ENCODE measurements at regions not wholly inside any gene's neighbourhood (a gene's known extent, or its start where the extent isn't known, plus 50 kb on each side); places are given as distances from the start of the nearest gene placed in this dataset.

DNA sequence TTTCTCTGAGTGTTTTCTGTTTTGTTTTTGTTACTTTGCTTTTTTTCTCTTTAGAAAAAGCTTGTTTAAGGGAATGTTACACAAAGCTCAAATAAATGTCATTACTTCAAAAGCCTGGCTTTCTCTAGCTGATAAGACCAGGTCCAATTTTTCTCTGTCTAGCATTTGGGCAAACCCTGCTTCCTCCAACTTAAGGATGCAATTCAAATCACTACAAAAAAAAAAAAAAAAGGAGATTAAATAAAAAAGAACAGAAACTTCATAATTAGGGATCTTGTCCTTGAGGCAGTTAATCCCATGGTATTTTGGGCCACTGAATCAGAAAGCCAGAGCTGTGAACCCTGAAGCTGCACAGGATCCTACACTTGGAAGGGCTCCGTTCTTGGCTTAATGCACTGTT lies 480.8 kb upstream of the KIRREL3 start:
- H3K36me3 ChIP-seq: no peaks in the 10 kb centered on the region
- no peak overlapping the region for H3K27ac ChIP-seq
- no peak for FAIRE-seq
- no peaks in the 10 kb centered on the region for H3K4me1 ChIP-seq
- no peaks in the 10 kb centered on the region for H3K27me3 ChIP-seq
- intact Hi-C loops (cut with DNase I): no loop called here
- no peak for ATAC-seq
- WGBS, 2 donors: 85 to 88% methylated on average over 1 of the region's 1 CpG
- no peaks in the 10 kb centered on the region for H3K9me3 ChIP-seq
- no peak for DNase-seq
- no peak overlapping the region for H3K4me3 ChIP-seq
- TF ChIP-seq, protein P1, sequence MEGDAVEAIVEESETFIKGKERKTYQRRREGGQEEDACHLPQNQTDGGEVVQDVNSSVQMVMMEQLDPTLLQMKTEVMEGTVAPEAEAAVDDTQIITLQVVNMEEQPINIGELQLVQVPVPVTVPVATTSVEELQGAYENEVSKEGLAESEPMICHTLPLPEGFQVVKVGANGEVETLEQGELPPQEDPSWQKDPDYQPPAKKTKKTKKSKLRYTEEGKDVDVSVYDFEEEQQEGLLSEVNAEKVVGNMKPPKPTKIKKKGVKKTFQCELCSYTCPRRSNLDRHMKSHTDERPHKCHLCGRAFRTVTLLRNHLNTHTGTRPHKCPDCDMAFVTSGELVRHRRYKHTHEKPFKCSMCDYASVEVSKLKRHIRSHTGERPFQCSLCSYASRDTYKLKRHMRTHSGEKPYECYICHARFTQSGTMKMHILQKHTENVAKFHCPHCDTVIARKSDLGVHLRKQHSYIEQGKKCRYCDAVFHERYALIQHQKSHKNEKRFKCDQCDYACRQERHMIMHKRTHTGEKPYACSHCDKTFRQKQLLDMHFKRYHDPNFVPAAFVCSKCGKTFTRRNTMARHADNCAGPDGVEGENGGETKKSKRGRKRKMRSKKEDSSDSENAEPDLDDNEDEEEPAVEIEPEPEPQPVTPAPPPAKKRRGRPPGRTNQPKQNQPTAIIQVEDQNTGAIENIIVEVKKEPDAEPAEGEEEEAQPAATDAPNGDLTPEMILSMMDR (IDR thresholded peaks at IDR 0.05): no peak

DNA sequence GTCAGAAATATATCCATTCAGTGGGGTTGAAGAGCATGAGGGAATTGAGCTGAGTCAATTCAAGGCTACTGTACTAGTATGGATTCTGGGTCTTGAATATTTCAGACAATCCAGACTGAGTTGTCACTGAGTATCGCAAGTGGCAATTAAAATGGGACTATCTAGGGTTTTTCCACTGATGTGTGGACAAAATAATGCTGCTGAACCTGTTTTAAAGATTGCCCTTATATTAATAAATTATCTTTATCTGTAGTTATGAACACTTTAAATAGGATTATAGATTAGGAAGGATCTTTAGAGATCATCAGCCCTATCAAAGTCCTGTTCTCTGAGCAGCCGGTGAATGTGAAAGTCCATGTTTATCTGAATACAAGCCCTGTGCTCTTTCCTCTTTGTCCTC lies 478.3 kb upstream of the KIRREL3 start:
- DNase-seq (no peak), FAIRE-seq (no peak), ATAC-seq (no peak)
- H3K36me3 ChIP-seq: no peaks in the 10 kb centered on the region
- no peaks in the 10 kb centered on the region for H3K27me3 ChIP-seq
- H3K4me1 ChIP-seq: no peaks in the 10 kb centered on the region
- H3K27ac ChIP-seq: no peak overlapping the region
- 87 to 95% methylated on average over 2 of the region's 2 CpGs for WGBS, 2 donors
- intact Hi-C loops (cut with DNase I): no loop called here
- H3K9me3 ChIP-seq: no peaks in the 10 kb centered on the region
- TF ChIP-seq, protein P1 (IDR thresholded peaks at IDR 0.05): no peak
- H3K4me3 ChIP-seq: no peak overlapping the region

DNA sequence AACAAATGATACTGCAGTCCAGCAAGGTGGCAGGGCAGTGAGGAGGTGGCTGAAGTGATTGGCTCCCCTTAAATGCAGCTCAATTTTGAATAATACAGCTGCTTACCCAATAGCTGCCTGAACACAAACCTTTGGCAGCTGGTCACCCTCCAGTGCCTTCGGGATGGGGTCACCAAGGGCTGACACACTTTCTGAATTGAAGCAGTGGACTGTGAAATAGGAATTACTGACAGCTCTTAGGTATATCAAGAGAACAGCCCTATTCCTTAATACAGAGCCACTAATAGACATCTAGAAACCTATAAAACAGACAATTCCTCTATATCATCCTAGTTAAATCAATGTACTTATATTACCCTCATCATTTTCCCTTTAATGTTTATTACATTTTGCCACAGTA lies 474.2 kb upstream of the KIRREL3 start:
- Histone ChIP-seq H3K27me3 (no peaks in the 10 kb centered on the region), H3K4me3 (no peak overlapping the region), H3K27ac (no peak overlapping the region), H3K36me3 (no peaks in the 10 kb centered on the region), H3K9me3 (no peaks in the 10 kb centered on the region), H3K4me1 (no peaks in the 10 kb centered on the region)
- TF ChIP-seq, protein P1 (IDR thresholded peaks at IDR 0.05): no peak
- FAIRE-seq (no peak), DNase-seq (no peak), ATAC-seq (no peak)
- WGBS, 2 donors: 42 to 65% methylated on average over 1 of the region's 1 CpG
- intact Hi-C loops (cut with DNase I): no loop called here

GRCh38 chr11:127472505-127472904 lies 471.9 kb upstream of the KIRREL3 start:
- no peaks in the 10 kb centered on the region for H3K27me3 ChIP-seq
- ATAC-seq: no peak
- TF ChIP-seq, protein P1 (IDR thresholded peaks at IDR 0.05): no peak
- H3K36me3 ChIP-seq: no peaks in the 10 kb centered on the region
- no peak overlapping the region for H3K4me3 ChIP-seq
- DNase-seq: no peak
- no peaks in the 10 kb centered on the region for H3K9me3 ChIP-seq
- H3K27ac ChIP-seq: no peak overlapping the region
- 86 to 88% methylated on average over 7 of the region's 7 CpGs for WGBS, 2 donors
- H3K4me1 ChIP-seq: no peaks in the 10 kb centered on the region
- intact Hi-C loops (cut with DNase I): no loop called here
- FAIRE-seq: no peak

GRCh38 chr11:127471662-127472061 lies 471.1 kb upstream of the KIRREL3 start:
- no peaks in the 10 kb centered on the region for H3K4me1 ChIP-seq
- FAIRE-seq (no peak), ATAC-seq (no peak), DNase-seq (no peak)
- no peaks in the 10 kb centered on the region for H3K9me3 ChIP-seq
- no peak overlapping the region for H3K4me3 ChIP-seq
- no peaks in the 10 kb centered on the region for H3K27me3 ChIP-seq
- WGBS, 2 donors: 92 to 93% methylated on average over 3 of the region's 3 CpGs
- H3K36me3 ChIP-seq: no peaks in the 10 kb centered on the region
- intact Hi-C loops (cut with DNase I): no loop called here
- TF ChIP-seq, protein P1 (IDR thresholded peaks at IDR 0.05): no peak
- no peak overlapping the region for H3K27ac ChIP-seq

Data from pancreas (tissue), 10 donors.